GM21447 (cell line): ENCODE measurements at regions not wholly inside any gene's neighbourhood (a gene's known extent, or its start where the extent isn't known, plus 50 kb on each side); places are given as distances from the start of the nearest gene placed in this dataset.
"Not testable (repeated sequence)": the region's sequence is repeated elsewhere in the genome, so short reads cannot be mapped to it uniquely, and the experiment has no call there.

Experiments
- ATAC-seq: cut with Tn5 transposase; IDR thresholded peaks from one replicate; pipeline ENCODE4 v1.9.1; 2021; ENCODE audit not compliant: unreplicated experiment

GRCh38 chr2:194095359-194095758 is 1561.7 kb upstream of the SLC39A10 start:
- no peak for ATAC-seq

GRCh38 chr2:194090251-194090905 is 1566.6 kb upstream of the SLC39A10 start:
- no peak for ATAC-seq

GRCh38 chr2:194087089-194087958 is 1569.7 kb upstream of the SLC39A10 start:
- ATAC-seq, result no peak

- no peak for ATAC-seq
These were observed 1570.9 kb upstream of the SLC39A10 start for GRCh38 chr2:194086129-194086528.

- no peak for ATAC-seq
These were observed 1577.0 kb upstream of the SLC39A10 start for GRCh38 chr2:194079989-194080388.

- no peak for ATAC-seq
These were observed 1579.7 kb upstream of the SLC39A10 start for GRCh38 chr2:194077366-194077765.

- ATAC-seq, result no peak
These were observed 1594.6 kb upstream of the SLC39A10 start for GRCh38 chr2:194062401-194062800.

GRCh38 chr2:194060269-194060668 is 1596.8 kb upstream of the SLC39A10 start:
- no peak for ATAC-seq

GRCh38 chr2:194054313-194054712 is 1602.7 kb upstream of the SLC39A10 start:
- no peak for ATAC-seq

- ATAC-seq, result no peak
These were observed 1612.7 kb upstream of the SLC39A10 start for GRCh38 chr2:194044321-194044720.

GRCh38 chr2:194021130-194021529 is 1635.9 kb upstream of the SLC39A10 start:
- not testable (repeated sequence) for ATAC-seq

- ATAC-seq, result no peak
These were observed 1636.9 kb upstream of the SLC39A10 start for GRCh38 chr2:194020155-194020554.

- no peak for ATAC-seq
These were observed 1641.3 kb upstream of the SLC39A10 start for GRCh38 chr2:194015751-194016150.

GRCh38 chr2:194014639-194015038 is 1642.4 kb upstream of the SLC39A10 start:
- no peak for ATAC-seq

GRCh38 chr2:194004590-194005206 is 1652.3 kb upstream of the SLC39A10 start:
- no peak for ATAC-seq

- ATAC-seq, result no peak
These were observed 1653.1 kb upstream of the SLC39A10 start for GRCh38 chr2:194003911-194004310.

GRCh38 chr2:194002699-194003368 is 1654.2 kb upstream of the SLC39A10 start:
- ATAC-seq, result no peak

GRCh38 chr2:193990868-193991267 is 1666.2 kb upstream of the SLC39A10 start:
- no peak for ATAC-seq

- no peak for ATAC-seq
These were observed 1667.4 kb upstream of the SLC39A10 start for GRCh38 chr2:193989645-193990044.

GRCh38 chr2:193988784-193989183 is 1668.2 kb upstream of the SLC39A10 start:
- no peak for ATAC-seq

- ATAC-seq, result no peak
These were observed 1671.8 kb upstream of the SLC39A10 start for GRCh38 chr2:193985272-193985671.
